IPS DF 6.9 (cell line): ENCODE measurements at regions not wholly inside any gene's neighbourhood (a gene's known extent, or its start where the extent isn't known, plus 50 kb on each side); places are given as distances from the start of the nearest gene placed in this dataset.

Experiments
- DNase-seq: peaks from one replicate; pipeline ENCODE4 v3.0.0-alpha.2; 2013; ENCODE audit warnings: low read depth, low spot score
- H3K27ac ChIP-seq: one replicate; pipeline ENCODE4 v1.5.1; 2013; ENCODE audit warnings: low read length, control low read depth
- H3K27me3 ChIP-seq: 2 replicates; pipeline ENCODE4 v1.6.1; 2013; ENCODE audit warnings: mild to moderate bottlenecking, low read length; ENCODE audit not compliant: control insufficient read depth, insufficient read depth
- H3K36me3 ChIP-seq: 2 replicates; pipeline ENCODE4 v1.6.1; 2013; ENCODE audit warnings: low read length; ENCODE audit not compliant: control insufficient read depth, insufficient read depth
- H3K4me1 ChIP-seq: 2 replicates; pipeline ENCODE4 v1.6.1; 2013; ENCODE audit warnings: low read length; ENCODE audit not compliant: control insufficient read depth, insufficient read depth
- H3K4me3 ChIP-seq: 2 replicates; pipeline ENCODE4 v1.5.1; 2013; ENCODE audit warnings: mild to moderate bottlenecking, low read length
- H3K9me3 ChIP-seq: 2 replicates; pipeline ENCODE4 v1.6.1; 2013; ENCODE audit warnings: low read length, inconsistent platforms; ENCODE audit not compliant: control insufficient read depth, insufficient read depth
- WGBS: extraction: QIAGEN DNeasy Blood & Tissue Kit; methylation state at CpG from one replicate; pipeline ENCODE4 v1.1.7; 2013; ENCODE audit warnings: mixed read lengths, missing lambda C conversion rate; ENCODE audit not compliant: insufficient read length, insufficient coverage; 5-methylcytosine and 5-hydroxymethylcytosine counted together

DNA sequence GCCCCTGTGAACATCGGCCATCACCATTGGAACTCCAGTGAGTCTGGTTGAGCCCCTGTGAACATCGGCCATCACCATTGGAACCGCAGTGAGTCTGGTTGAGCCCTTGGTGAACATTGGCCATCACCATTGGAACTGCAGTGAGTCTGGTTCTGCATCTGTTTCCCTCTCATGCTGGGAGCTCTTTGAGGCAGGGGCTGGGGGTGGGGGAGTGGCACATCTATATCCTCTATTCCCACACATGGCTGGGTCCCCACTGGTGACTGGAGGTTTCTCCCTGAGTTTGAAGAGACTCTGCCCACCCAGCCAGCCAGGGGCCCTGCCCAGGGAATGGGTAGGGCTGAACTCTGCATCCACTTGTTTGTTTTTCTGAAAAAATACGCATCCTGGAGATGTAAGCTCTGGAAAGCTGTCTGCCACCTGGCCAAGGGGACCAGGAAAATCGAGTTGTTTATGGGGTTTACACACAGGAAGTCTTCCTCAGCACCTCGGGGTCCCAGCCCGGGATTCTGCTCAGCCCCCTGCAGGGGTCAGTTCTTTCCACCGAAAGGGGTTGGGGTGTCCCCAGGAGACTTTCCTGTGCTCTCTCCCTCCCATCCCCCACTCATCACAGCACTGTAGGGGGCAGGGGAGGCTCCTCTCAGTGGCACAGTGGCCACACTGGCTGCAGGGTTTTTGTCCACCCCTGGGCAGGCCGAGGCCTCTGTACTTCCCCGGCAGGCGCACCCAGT, 170.5 kb upstream of the GSC start:
- no CpG with 5 or more reads among the region's 11 CpGs for WGBS
- Histone ChIP-seq H3K4me1 (peaks cover 1% of the 10 kb centered on the region; the same call in 1 of the 2 replicates), H3K27ac (no peak overlapping the region)

DNA sequence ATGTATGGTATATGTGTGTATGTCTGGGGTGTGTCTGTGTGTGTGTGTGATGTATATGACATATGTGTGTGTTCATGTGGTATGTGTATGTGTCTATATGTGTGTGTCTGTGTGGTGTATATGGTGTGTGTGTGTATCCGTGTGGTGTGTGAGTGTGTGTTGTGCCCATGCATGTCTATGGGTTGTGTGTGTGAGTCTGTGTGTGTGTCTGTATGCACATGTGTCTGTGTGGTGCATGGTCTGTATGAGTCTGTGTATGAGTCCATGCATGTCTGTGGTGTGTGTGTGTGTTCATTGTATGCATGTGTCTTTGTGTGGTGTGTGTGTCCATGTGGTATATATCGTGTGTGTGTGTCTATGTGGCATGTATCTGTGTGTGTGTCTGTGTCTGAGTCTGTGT, 168.1 kb upstream of the GSC start:
- Histone ChIP-seq H3K4me3 (no peak overlapping the region), H3K9me3 (no peaks in the 10 kb centered on the region), H3K27ac (no peak overlapping the region), H3K27me3 (no peaks in the 10 kb centered on the region), H3K36me3 (no peaks in the 10 kb centered on the region), H3K4me1 (peaks cover 1% of the 10 kb centered on the region; the same call in 1 of the 2 replicates)
- no CpG with 5 or more reads among the region's 2 CpGs for WGBS
- no peak for DNase-seq

More for the DNA sequence above, 170.5 kb upstream of the GSC start:
- Histone ChIP-seq H3K36me3 (no peaks in the 10 kb centered on the region), H3K9me3 (no peaks in the 10 kb centered on the region), H3K27me3 (no peaks in the 10 kb centered on the region), H3K4me3 (no peak overlapping the region)
- DNase-seq: no peak

DNA sequence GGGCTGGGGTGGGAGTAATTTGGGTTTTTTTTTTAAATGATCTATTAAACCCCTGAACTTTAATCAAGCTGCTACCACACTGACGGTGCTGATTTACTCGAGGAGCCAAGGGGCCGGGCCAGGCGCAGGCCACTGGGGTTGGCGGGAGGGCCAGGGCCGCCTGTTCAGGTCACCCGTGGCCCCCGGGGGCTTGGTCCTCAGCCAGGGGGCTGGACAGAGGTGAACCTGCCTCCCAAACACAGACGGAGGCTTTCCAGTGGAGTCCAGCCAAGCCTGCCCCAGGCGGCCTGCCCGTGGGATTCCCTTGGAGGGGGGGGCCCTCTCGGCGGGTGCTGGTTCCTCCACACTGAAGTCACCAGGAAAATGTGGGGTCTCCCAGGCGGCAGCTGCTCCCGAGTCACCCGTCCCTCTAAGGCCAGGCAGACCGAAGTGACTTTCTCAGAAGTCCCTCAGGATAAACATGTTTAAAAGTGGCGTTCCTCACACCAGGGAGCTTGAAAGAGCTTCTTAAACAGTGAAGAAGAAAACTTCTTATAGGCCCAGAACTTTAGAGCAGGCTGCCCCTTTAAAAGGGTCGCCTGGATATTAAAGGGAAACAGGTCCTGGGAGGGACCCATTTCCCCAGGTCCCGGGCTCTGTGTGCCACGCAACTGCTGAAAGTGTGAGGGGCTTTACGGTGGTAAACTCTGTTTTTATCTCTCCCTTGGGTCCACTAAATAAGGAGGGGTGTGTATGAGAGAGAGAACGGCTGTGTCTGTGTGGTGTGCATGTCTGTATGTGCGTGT, 167.2 kb upstream of the GSC start:
- Histone ChIP-seq H3K36me3 (no peaks in the 10 kb centered on the region), H3K27me3 (no peaks in the 10 kb centered on the region), H3K4me3 (no peak overlapping the region), H3K9me3 (no peaks in the 10 kb centered on the region), H3K4me1 (peaks cover 1% of the 10 kb centered on the region; the same call in 1 of the 2 replicates), H3K27ac (no peak overlapping the region)
- no CpG with 5 or more reads among the region's 24 CpGs for WGBS
- no peak for DNase-seq

DNA sequence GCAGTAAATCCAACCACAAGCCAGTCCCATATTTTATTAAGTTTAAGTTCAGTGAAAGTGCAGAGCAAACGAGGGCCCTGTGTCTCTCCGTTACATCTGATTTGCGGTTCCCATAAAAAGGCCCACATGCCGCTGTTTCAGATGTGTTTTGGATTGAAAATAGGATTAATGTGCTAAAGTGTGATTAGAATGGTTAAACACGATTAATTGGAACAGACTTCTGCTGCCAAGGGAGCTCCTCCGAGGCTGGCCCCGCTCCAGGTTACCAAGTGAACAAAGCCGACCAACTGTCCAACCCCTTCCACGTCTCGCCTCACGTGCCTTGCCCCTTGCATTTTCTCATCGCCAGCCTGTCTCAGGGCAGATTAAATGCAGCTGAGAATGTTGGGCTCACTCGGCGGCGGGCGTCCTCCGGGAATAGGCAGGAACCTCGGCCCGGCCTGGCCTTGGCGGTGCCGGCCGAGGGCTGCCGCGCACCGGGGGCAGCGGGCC, 166.5 kb upstream of the GSC start:
- Histone ChIP-seq H3K4me1 (peaks cover 1% of the 10 kb centered on the region; the same call in 1 of the 2 replicates), H3K36me3 (no peaks in the 10 kb centered on the region), H3K27ac (no peak overlapping the region), H3K9me3 (no peaks in the 10 kb centered on the region), H3K27me3 (no peaks in the 10 kb centered on the region), H3K4me3 (no peak overlapping the region)
- DNase-seq: no peak
- WGBS: no CpG with 5 or more reads among the region's 26 CpGs

DNA sequence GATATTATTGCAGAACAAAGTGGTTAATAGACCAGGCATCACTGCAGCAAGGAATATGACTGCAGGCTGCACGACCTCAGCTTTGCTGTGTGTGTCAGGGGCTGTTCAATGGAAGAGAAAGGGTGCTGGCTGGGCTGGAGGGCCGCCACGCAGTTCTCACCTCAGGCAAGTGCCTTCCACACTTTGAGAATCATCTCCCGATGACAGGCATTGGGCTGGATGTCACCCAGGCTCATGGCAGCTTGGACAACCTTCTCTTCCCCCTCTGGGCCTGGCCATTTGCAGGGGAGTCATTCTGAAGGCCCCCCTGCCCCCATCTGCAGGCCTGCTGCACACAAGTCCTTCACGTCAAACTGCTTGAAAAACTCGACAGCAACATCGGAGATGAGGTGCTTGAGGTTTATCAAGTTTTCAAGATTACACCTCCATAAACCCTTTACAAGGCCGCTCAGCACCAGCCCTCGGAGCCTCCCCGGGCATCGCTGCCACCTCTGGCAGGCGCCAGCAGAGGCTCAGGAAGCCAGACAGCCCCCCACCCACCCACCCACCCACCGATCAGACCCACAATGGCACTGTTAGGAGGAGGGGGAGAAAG, 165.9 kb upstream of the GSC start:
- no peaks in the 10 kb centered on the region for H3K9me3 ChIP-seq
- no peak overlapping the region for H3K4me3 ChIP-seq
- H3K27me3 ChIP-seq: no peaks in the 10 kb centered on the region
- WGBS: no CpG with 5 or more reads among the region's 13 CpGs
- no peak for DNase-seq
- H3K36me3 ChIP-seq: no peaks in the 10 kb centered on the region
- no peak overlapping the region for H3K27ac ChIP-seq
- peaks cover 1% of the 10 kb centered on the region; the same call in 1 of the 2 replicates for H3K4me1 ChIP-seq

DNA sequence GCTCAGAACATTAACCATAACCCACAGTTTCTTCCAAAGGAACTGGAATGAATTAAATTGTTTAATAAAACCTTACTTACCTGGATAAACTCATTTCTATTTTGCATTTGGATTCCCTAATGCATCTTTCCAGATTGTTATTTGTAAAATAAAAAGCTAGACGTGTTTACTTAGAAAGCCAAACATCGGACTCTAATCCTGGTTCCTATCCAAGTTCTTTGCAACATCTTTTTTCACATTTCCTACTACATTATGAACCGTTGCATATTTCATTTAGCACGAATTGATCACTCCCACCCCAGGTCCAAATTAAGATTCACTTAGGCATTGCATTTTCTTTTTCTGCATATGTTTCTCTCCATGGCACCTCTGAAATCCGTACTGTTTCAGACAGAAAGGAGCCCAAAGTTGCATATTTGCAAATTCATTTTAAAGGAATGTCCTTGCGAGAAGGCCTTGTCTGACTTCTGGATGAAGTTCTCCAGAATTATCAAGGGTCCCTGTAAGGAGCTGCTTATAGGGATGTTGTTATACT, 164.4 kb upstream of the GSC start:
- WGBS: no CpG with 5 or more reads among the region's 6 CpGs
- Histone ChIP-seq H3K4me3 (no peak overlapping the region), H3K27me3 (no peaks in the 10 kb centered on the region), H3K4me1 (no peaks in the 10 kb centered on the region; the same call in 1 of the 2 replicates), H3K36me3 (no peaks in the 10 kb centered on the region), H3K9me3 (no peaks in the 10 kb centered on the region), H3K27ac (no peak overlapping the region)
- no peak for DNase-seq

DNA sequence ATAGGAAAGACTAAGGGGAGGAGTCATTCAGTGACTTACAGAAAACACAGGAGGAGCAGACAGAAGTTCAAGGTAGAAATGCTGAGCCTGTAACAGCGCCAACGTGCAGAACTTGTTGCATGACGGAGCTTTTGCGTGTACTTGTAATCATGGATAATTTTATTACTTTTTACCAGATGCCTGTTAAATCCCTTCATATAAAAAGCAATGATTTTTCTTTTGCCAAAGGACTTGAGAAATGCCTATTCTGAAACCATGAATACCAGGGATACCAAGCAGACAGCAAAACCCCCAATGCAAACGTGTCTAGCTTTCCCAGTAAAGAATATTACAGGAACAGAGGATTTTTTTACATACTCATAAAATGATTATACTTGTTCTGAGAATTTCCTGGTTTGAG, 163.6 kb upstream of the GSC start:
- no peak overlapping the region for H3K27ac ChIP-seq
- H3K4me1 ChIP-seq: no peaks in the 10 kb centered on the region; the same call in 1 of the 2 replicates
- DNase-seq: no peak
- no peaks in the 10 kb centered on the region for H3K27me3 ChIP-seq
- H3K4me3 ChIP-seq: no peak overlapping the region
- WGBS: no CpG with 5 or more reads among the region's 5 CpGs
- H3K9me3 ChIP-seq: no peaks in the 10 kb centered on the region
- no peaks in the 10 kb centered on the region for H3K36me3 ChIP-seq

DNA sequence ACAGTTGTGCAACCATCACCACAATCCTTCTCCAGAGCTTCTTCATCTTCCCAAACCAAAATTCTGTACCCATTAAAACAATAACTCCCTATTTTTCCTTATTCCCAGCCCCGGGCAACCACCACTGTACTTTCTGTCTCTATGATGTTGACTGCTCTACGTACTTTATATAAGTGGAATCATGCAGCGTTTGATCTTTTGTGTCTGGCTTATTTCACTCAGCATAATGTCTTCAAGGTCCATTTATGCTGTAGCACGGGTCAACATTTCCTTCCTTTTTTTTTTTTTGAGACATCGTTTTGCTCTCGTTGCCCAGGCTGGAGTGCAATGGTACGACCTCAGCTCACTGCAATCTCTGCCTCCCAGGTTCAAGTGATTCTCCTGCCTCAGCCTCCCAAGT, 162.7 kb upstream of the GSC start:
- no CpG with 5 or more reads among the region's 7 CpGs for WGBS
- H3K27ac ChIP-seq: no peak overlapping the region
- no peak overlapping the region for H3K4me3 ChIP-seq
- no peaks in the 10 kb centered on the region for H3K27me3 ChIP-seq
- H3K36me3 ChIP-seq: no peaks in the 10 kb centered on the region
- DNase-seq: no peak
- H3K9me3 ChIP-seq: no peaks in the 10 kb centered on the region
- H3K4me1 ChIP-seq: no peaks in the 10 kb centered on the region; the same call in 1 of the 2 replicates

DNA sequence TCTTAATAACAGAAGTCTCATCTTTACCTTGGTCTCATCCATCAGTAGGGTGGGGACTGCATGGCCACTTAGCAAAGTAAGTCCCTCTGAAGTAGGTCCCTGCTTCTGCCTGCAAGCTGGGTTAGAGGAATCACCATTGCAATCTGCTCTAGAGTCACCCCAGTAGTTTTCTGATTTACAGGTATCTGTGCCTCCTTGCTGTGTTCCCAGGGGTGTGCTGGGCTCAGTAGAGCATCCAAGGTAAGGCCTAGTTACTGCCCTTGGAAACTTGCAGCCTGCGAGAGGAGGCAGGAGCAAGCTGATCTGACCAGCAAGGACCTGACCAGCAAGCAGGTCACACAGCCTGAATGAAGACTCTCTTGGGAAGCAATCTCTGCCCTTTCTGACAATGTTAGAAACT, 160.8 kb upstream of the GSC start:
- Histone ChIP-seq H3K27ac (no peak overlapping the region), H3K36me3 (no peaks in the 10 kb centered on the region), H3K4me3 (no peak overlapping the region), H3K4me1 (no peaks in the 10 kb centered on the region), H3K27me3 (no peaks in the 10 kb centered on the region), H3K9me3 (no peaks in the 10 kb centered on the region)
- no peak for DNase-seq
- no CpG with 5 or more reads among the region's 1 CpG for WGBS

DNA sequence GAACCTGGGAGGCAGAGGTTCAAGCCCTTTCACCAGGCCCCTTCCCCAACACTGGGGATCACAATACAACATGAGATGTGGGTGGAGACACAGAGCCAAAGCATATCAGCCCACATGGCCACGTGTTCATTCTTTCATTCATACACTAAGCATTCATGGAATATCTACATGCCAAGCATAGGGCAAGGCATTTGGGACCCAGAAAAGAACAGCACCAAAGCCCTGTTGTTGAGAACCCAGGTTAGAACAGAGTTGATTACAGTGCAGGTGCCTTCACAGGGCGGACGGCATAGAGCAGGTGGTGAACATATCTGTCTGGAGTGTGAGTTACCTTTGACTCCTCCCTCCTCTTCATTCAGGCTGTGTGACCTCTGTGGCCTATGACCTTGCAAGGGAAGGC, 159.4 kb upstream of the GSC start:
- H3K27ac ChIP-seq: no peak overlapping the region
- no peaks in the 10 kb centered on the region for H3K9me3 ChIP-seq
- no peaks in the 10 kb centered on the region for H3K36me3 ChIP-seq
- H3K4me3 ChIP-seq: no peak overlapping the region
- H3K4me1 ChIP-seq: no peaks in the 10 kb centered on the region
- WGBS: no CpG with 5 or more reads among the region's 3 CpGs
- DNase-seq: no peak
- no peaks in the 10 kb centered on the region for H3K27me3 ChIP-seq
